ENCODE measurements at regions not wholly inside any gene's neighbourhood (a gene's known extent, or its start where the extent isn't known, plus 50 kb on each side); places are given as distances from the start of the nearest gene placed in this dataset.

- H3K4me3 ChIP-seq (ENCODE audit: low read length), result no peak overlapping the region
- TF ChIP-seq MXI1 (conservative IDR thresholded peaks at IDR 0.05; ENCODE audit: poor library complexity, severe bottlenecking), result no peak
- TF ChIP-seq EP300 (conservative IDR thresholded peaks at IDR 0.05; ENCODE audit: poor library complexity, severe bottlenecking), result no peak
- TF ChIP-seq EZH2 (IDR thresholded peaks at IDR 0.05; ENCODE audit: borderline replicate concordance, insufficient read depth, low read length, poor library complexity, severe bottlenecking), result no peak
- no peak for TF ChIP-seq CTCF (IDR thresholded peaks at IDR 0.05; ENCODE audit: poor library complexity, severe bottlenecking)
- TF ChIP-seq TAF1 (IDR thresholded peaks at IDR 0.05; ENCODE audit: low read depth), result no peak
- TF ChIP-seq POLR2AphosphoS5 (IDR thresholded peaks at IDR 0.05), result no peak
- no peak for TF ChIP-seq REST (IDR thresholded peaks at IDR 0.05; ENCODE audit: borderline replicate concordance)
- no peak for TF ChIP-seq SMC3 (conservative IDR thresholded peaks at IDR 0.05; ENCODE audit: poor library complexity)
- no peak for TF ChIP-seq RAD21 (conservative IDR thresholded peaks at IDR 0.05)
- no peaks in the 10 kb centered on the region for H3K27me3 ChIP-seq (ENCODE audit: insufficient read depth, low read depth, low read length)
- no peak overlapping the region for H3K27ac ChIP-seq (ENCODE audit: low read length)
- H3K79me2 ChIP-seq (replicated peaks; ENCODE audit: insufficient read depth, low read length), result no peaks in the 10 kb centered on the region
- no peaks in the 10 kb centered on the region for H3K9me3 ChIP-seq (ENCODE audit: low read length)
- no peaks in the 10 kb centered on the region for H4K20me1 ChIP-seq (ENCODE audit: insufficient read depth)
- H3K36me3 ChIP-seq (ENCODE audit: insufficient read depth, low read length), result no peaks in the 10 kb centered on the region
- no peak overlapping the region for H3K4me2 ChIP-seq (ENCODE audit: low read length)
- no peak overlapping the region for H3K9ac ChIP-seq (ENCODE audit: low read length)
- H3K9me2 ChIP-seq (ENCODE audit: insufficient read depth, low read length), result no peaks in the 10 kb centered on the region
- no peaks in the 10 kb centered on the region for H3F3A ChIP-seq (ENCODE audit: insufficient read depth, low read length, poor library complexity, severe bottlenecking)
- H2AFZ ChIP-seq (ENCODE audit: low read depth, low read length), result no peak overlapping the region
These were observed 621.1 kb downstream of the STK39 start for GRCh38 chr2:167626301-167626700.

DNA sequence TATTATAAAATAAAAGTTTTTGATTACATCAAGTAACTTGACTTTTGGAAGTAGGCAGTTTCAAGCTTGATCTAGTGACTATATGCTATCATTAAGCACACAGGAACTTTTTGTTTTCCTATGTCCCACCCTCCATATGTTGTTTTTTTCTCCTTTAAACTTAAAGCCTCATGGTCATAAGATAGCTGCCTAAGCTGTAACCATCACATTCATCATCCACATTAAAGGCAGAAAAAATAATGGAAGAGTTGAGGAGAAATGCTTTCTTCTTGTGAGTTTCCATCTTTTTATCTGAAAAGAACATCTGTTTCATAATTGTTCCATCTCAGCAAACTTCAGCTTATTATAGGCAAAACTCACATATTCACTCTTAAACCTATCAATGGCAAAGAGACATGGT lies 630.4 kb downstream of the STK39 start:
- Histone ChIP-seq H2AFZ (ENCODE audit: low read depth, low read length) (no peak overlapping the region), H3K79me2 (replicated peaks; ENCODE audit: insufficient read depth, low read length) (no peaks in the 10 kb centered on the region), H3K27me3 (ENCODE audit: insufficient read depth, low read depth, low read length) (no peaks in the 10 kb centered on the region), H3K36me3 (ENCODE audit: insufficient read depth, low read length) (no peaks in the 10 kb centered on the region), H4K20me1 (ENCODE audit: insufficient read depth) (no peaks in the 10 kb centered on the region), H3F3A (ENCODE audit: insufficient read depth, low read length, poor library complexity, severe bottlenecking) (no peaks in the 10 kb centered on the region), H3K4me3 (ENCODE audit: low read length) (no peak overlapping the region), H3K9me3 (ENCODE audit: low read length) (no peaks in the 10 kb centered on the region), H3K9me2 (ENCODE audit: insufficient read depth, low read length) (no peaks in the 10 kb centered on the region), H3K27ac (ENCODE audit: low read length) (no peak overlapping the region), H3K4me2 (ENCODE audit: low read length) (no peak overlapping the region), H3K9ac (ENCODE audit: low read length) (no peak overlapping the region)
- no peak for TF ChIP-seq CTCF (IDR thresholded peaks at IDR 0.05; ENCODE audit: poor library complexity, severe bottlenecking)
- no peak for TF ChIP-seq SMC3 (conservative IDR thresholded peaks at IDR 0.05; ENCODE audit: poor library complexity)
- no peak for TF ChIP-seq POLR2AphosphoS5 (IDR thresholded peaks at IDR 0.05)
- no peak for TF ChIP-seq EZH2 (IDR thresholded peaks at IDR 0.05; ENCODE audit: borderline replicate concordance, insufficient read depth, low read length, poor library complexity, severe bottlenecking)

Data from neural cell (in vitro differentiated cells).